GM23338 (cell line): ENCODE measurements at regions not wholly inside any gene's neighbourhood (a gene's known extent, or its start where the extent isn't known, plus 50 kb on each side); places are given as distances from the start of the nearest gene placed in this dataset.

Experiments used
- ATAC-seq: fragments of 200-7000 bp; cut with Tn5 transposase; 3 replicates; pipeline ENCODE4 v1.9.1; 2020
- DNase-seq: peaks from one replicate; pipeline ENCODE4 v3.0.0-alpha.2; 2015; ENCODE audit warnings: low spot score
- H2AFZ ChIP-seq: fragments of 200-600 bp; sonication (generic); 2 replicates; pipeline ENCODE4 v1.8.0; 2016; ENCODE audit warnings: antibody characterized with exemption, mild to moderate bottlenecking, moderate library complexity
- H3F3A ChIP-seq: fragments of 200-600 bp; sonication (generic); replicated peaks from 2 replicates; pipeline ENCODE4 v1.8.0; 2017; ENCODE audit warnings: antibody characterized with exemption, mixed run types, low read depth
- H3K27ac ChIP-seq: fragments of 200-600 bp; sonication (generic); 2 replicates; pipeline ENCODE4 v1.6.1; 2016; ENCODE audit warnings: low read depth
- H3K27me3 ChIP-seq: fragments of 200-600 bp; sonication (generic); 2 replicates; pipeline ENCODE4 v1.8.0; 2016; ENCODE audit warnings: mild to moderate bottlenecking, mixed run types, moderate library complexity; ENCODE audit not compliant: insufficient read depth
- H3K36me3 ChIP-seq: fragments of 200-600 bp; sonication (generic); 2 replicates; pipeline ENCODE4 v1.8.0; 2016; ENCODE audit warnings: mild to moderate bottlenecking; ENCODE audit not compliant: insufficient read depth
- H3K4me1 ChIP-seq: fragments of 200-600 bp; sonication (generic); 2 replicates; pipeline ENCODE4 v1.8.0; 2016; ENCODE audit warnings: mild to moderate bottlenecking, moderate library complexity; ENCODE audit not compliant: insufficient read depth
- H3K4me2 ChIP-seq: fragments of 200-600 bp; sonication (generic); 2 replicates; pipeline ENCODE4 v1.7.1; 2017; ENCODE audit warnings: mixed run types
- H3K4me3 ChIP-seq: fragments of 200-600 bp; sonication (generic); 2 replicates; pipeline ENCODE4 v1.6.1; 2016; ENCODE audit warnings: mixed run types
- H3K79me2 ChIP-seq: fragments of 200-600 bp; sonication (generic); replicated peaks from 2 replicates; pipeline ENCODE4 v1.8.0; 2017; ENCODE audit warnings: mild to moderate bottlenecking; ENCODE audit not compliant: insufficient read depth
- H3K9me2 ChIP-seq: fragments of 200-600 bp; sonication (generic); 2 replicates; pipeline ENCODE4 v1.8.0; 2017; ENCODE audit not compliant: insufficient read depth
- H4K20me1 ChIP-seq: fragments of 200-600 bp; sonication (generic); replicated peaks from 2 replicates; pipeline ENCODE4 v1.8.0; 2017; ENCODE audit warnings: mild to moderate bottlenecking; ENCODE audit not compliant: insufficient read depth
- H3K27ac Mint-ChIP-seq: 2 replicates; pipeline ENCODE4 v1.8.0; 2020; ENCODE audit warnings: inconsistent platforms, mild to moderate bottlenecking, moderate library complexity, mixed read lengths
- H3K27me3 Mint-ChIP-seq: 3 replicates; pipeline ENCODE4 v1.8.0; 2022; ENCODE audit warnings: low read depth, mild to moderate bottlenecking, moderate library complexity, mixed read lengths, inconsistent platforms; ENCODE audit not compliant: insufficient read depth, poor library complexity
- H3K36me3 Mint-ChIP-seq: 3 replicates; pipeline ENCODE4 v1.8.0; 2021; ENCODE audit warnings: low read depth, mild to moderate bottlenecking, inconsistent platforms, moderate library complexity, mixed read lengths
- H3K4me1 Mint-ChIP-seq: 3 replicates; pipeline ENCODE4 v1.8.0; 2020; ENCODE audit warnings: mild to moderate bottlenecking, inconsistent platforms, mixed read lengths
- H3K4me3 Mint-ChIP-seq: 3 replicates; pipeline ENCODE4 v1.8.0; 2021; ENCODE audit warnings: moderate library complexity, mild to moderate bottlenecking, inconsistent platforms, mixed read lengths
- H3K9me3 Mint-ChIP-seq: 3 replicates; pipeline ENCODE4 v1.8.0; 2020; ENCODE audit warnings: moderate library complexity, mild to moderate bottlenecking, inconsistent platforms, mixed read lengths
- CREB1 ChIP-seq: fragments of 250-450 bp; sonication (Bioruptor Pico); IDR thresholded peaks from 2 replicates; pipeline ENCODE4 v1.5.0; 2020; ENCODE audit warnings: low read depth, mild to moderate bottlenecking, moderate library complexity
- EZH2 ChIP-seq: fragments of 200-600 bp; sonication (generic); IDR thresholded peaks from one replicate; pipeline ENCODE4 v1.8.0; 2017; ENCODE audit warnings: antibody characterized with exemption, mild to moderate bottlenecking, low read depth; ENCODE audit not compliant: unreplicated experiment
- EZH2phosphoT487 ChIP-seq: fragments of 200-600 bp; sonication (generic); IDR thresholded peaks from one replicate; pipeline ENCODE4 v1.8.1; 2018; ENCODE audit warnings: antibody characterized with exemption; ENCODE audit not compliant: unreplicated experiment
- NANOG ChIP-seq: IDR thresholded peaks from 2 replicates; pipeline ENCODE4 v1.6.1; 2016; ENCODE audit warnings: antibody characterized with exemption, borderline replicate concordance
- POLR2AphosphoS5 ChIP-seq: IDR thresholded peaks from 2 replicates; pipeline ENCODE4 v1.6.1; 2016; ENCODE audit warnings: antibody characterized with exemption, low read depth
- ZNF114 ChIP-seq: fragments of 250-450 bp; sonication (Bioruptor Pico); IDR thresholded peaks from 2 replicates; pipeline ENCODE4 v1.5.0; 2020; ENCODE audit warnings: mild to moderate bottlenecking, moderate library complexity
- ZNF331 ChIP-seq: fragments of 250-450 bp; sonication (Bioruptor Pico); IDR thresholded peaks from 2 replicates; pipeline ENCODE4 v1.5.0; 2020; ENCODE audit warnings: low read depth, mild to moderate bottlenecking, moderate library complexity
- TF ChIP-seq, protein P1 (sequence below): IDR thresholded peaks from one replicate; pipeline ENCODE4 v1.6.1; 2018; ENCODE audit warnings: antibody characterized with exemption; ENCODE audit not compliant: unreplicated experiment
- TF ChIP-seq, protein P2 (sequence below), 2 experiments: fragments of 200-600 bp in 1 of 2; sonication (generic) in 1 of 2; conservative IDR thresholded peaks; 2 replicates each; pipeline versions ENCODE4 v1.5.1 to v1.6.1; 2016 to 2017; ENCODE audit warnings: antibody characterized with exemption in 2 of 2, low read depth in 2 of 2, mild to moderate bottlenecking in 2 of 2, moderate library complexity in 1 of 2
- TF ChIP-seq, protein P3 (sequence below): fragments of 250-450 bp; sonication (Bioruptor Pico); IDR thresholded peaks from 2 replicates; pipeline ENCODE4 v1.5.0; 2020; ENCODE audit warnings: mild to moderate bottlenecking, moderate library complexity
- TF ChIP-seq, protein P4 (sequence below): IDR thresholded peaks from 2 replicates; pipeline ENCODE4 v1.6.1; 2016; ENCODE audit warnings: antibody characterized with exemption

DNA sequence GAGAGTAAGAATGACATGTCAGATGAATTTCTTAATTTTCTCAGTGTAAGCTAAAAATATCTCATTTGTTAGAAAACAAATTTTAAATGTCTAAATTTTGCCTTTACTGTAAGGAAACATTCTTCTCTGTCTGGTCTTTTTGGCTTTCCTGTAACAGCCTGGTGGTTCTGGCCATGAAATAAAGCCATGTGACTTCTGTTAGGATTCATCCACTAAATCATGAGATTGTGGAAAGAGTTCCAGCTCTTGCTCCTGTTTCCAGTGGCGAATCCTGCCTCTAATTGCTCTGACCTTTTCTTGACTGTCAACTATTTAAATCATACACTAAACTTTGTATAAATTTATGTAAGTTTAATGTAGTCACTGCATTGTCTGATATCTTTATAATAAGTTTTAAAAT is 398.5 kb upstream of the AKR1E2 start:
- Histone ChIP-seq H2AFZ (no peak overlapping the region), H4K20me1 (no peaks in the 10 kb centered on the region), H3K4me1 (no peaks in the 10 kb centered on the region), H3F3A (no peaks in the 10 kb centered on the region), H3K27ac (no peak overlapping the region), H3K4me2 (no peak overlapping the region), H3K27me3 (no peaks in the 10 kb centered on the region), H3K36me3 (no peaks in the 10 kb centered on the region), H3K9me2 (no peaks in the 10 kb centered on the region), H3K79me2 (no peaks in the 10 kb centered on the region), H3K4me3 (no peak overlapping the region)
- DNase-seq (no peak), ATAC-seq (no peak)
- no peaks in the 10 kb centered on the region for H3K36me3 Mint-ChIP-seq
- H3K27ac Mint-ChIP-seq, result no peak overlapping the region
- peaks cover 2% of the 10 kb centered on the region for H3K27me3 Mint-ChIP-seq
- H3K9me3 Mint-ChIP-seq, result no peaks in the 10 kb centered on the region
- peaks cover 4% of the 10 kb centered on the region; the same call in 2 of the 3 replicates for H3K4me1 Mint-ChIP-seq
- TF ChIP-seq EZH2 (no peak), POLR2AphosphoS5 (no peak), ZNF114 (CRISPR knock-in tag) (no peak), EZH2phosphoT487 (no peak), CREB1 (no peak), ZNF331 (CRISPR knock-in tag) (no peak), NANOG (no peak)
- TF ChIP-seq, protein P1, sequence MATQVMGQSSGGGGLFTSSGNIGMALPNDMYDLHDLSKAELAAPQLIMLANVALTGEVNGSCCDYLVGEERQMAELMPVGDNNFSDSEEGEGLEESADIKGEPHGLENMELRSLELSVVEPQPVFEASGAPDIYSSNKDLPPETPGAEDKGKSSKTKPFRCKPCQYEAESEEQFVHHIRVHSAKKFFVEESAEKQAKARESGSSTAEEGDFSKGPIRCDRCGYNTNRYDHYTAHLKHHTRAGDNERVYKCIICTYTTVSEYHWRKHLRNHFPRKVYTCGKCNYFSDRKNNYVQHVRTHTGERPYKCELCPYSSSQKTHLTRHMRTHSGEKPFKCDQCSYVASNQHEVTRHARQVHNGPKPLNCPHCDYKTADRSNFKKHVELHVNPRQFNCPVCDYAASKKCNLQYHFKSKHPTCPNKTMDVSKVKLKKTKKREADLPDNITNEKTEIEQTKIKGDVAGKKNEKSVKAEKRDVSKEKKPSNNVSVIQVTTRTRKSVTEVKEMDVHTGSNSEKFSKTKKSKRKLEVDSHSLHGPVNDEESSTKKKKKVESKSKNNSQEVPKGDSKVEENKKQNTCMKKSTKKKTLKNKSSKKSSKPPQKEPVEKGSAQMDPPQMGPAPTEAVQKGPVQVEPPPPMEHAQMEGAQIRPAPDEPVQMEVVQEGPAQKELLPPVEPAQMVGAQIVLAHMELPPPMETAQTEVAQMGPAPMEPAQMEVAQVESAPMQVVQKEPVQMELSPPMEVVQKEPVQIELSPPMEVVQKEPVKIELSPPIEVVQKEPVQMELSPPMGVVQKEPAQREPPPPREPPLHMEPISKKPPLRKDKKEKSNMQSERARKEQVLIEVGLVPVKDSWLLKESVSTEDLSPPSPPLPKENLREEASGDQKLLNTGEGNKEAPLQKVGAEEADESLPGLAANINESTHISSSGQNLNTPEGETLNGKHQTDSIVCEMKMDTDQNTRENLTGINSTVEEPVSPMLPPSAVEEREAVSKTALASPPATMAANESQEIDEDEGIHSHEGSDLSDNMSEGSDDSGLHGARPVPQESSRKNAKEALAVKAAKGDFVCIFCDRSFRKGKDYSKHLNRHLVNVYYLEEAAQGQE, result no peak
- TF ChIP-seq, protein P2, sequence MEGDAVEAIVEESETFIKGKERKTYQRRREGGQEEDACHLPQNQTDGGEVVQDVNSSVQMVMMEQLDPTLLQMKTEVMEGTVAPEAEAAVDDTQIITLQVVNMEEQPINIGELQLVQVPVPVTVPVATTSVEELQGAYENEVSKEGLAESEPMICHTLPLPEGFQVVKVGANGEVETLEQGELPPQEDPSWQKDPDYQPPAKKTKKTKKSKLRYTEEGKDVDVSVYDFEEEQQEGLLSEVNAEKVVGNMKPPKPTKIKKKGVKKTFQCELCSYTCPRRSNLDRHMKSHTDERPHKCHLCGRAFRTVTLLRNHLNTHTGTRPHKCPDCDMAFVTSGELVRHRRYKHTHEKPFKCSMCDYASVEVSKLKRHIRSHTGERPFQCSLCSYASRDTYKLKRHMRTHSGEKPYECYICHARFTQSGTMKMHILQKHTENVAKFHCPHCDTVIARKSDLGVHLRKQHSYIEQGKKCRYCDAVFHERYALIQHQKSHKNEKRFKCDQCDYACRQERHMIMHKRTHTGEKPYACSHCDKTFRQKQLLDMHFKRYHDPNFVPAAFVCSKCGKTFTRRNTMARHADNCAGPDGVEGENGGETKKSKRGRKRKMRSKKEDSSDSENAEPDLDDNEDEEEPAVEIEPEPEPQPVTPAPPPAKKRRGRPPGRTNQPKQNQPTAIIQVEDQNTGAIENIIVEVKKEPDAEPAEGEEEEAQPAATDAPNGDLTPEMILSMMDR (conservative IDR thresholded peaks at IDR 0.05; ENCODE audit: low read depth in 2 of 2), result no peak
- TF ChIP-seq, protein P3, sequence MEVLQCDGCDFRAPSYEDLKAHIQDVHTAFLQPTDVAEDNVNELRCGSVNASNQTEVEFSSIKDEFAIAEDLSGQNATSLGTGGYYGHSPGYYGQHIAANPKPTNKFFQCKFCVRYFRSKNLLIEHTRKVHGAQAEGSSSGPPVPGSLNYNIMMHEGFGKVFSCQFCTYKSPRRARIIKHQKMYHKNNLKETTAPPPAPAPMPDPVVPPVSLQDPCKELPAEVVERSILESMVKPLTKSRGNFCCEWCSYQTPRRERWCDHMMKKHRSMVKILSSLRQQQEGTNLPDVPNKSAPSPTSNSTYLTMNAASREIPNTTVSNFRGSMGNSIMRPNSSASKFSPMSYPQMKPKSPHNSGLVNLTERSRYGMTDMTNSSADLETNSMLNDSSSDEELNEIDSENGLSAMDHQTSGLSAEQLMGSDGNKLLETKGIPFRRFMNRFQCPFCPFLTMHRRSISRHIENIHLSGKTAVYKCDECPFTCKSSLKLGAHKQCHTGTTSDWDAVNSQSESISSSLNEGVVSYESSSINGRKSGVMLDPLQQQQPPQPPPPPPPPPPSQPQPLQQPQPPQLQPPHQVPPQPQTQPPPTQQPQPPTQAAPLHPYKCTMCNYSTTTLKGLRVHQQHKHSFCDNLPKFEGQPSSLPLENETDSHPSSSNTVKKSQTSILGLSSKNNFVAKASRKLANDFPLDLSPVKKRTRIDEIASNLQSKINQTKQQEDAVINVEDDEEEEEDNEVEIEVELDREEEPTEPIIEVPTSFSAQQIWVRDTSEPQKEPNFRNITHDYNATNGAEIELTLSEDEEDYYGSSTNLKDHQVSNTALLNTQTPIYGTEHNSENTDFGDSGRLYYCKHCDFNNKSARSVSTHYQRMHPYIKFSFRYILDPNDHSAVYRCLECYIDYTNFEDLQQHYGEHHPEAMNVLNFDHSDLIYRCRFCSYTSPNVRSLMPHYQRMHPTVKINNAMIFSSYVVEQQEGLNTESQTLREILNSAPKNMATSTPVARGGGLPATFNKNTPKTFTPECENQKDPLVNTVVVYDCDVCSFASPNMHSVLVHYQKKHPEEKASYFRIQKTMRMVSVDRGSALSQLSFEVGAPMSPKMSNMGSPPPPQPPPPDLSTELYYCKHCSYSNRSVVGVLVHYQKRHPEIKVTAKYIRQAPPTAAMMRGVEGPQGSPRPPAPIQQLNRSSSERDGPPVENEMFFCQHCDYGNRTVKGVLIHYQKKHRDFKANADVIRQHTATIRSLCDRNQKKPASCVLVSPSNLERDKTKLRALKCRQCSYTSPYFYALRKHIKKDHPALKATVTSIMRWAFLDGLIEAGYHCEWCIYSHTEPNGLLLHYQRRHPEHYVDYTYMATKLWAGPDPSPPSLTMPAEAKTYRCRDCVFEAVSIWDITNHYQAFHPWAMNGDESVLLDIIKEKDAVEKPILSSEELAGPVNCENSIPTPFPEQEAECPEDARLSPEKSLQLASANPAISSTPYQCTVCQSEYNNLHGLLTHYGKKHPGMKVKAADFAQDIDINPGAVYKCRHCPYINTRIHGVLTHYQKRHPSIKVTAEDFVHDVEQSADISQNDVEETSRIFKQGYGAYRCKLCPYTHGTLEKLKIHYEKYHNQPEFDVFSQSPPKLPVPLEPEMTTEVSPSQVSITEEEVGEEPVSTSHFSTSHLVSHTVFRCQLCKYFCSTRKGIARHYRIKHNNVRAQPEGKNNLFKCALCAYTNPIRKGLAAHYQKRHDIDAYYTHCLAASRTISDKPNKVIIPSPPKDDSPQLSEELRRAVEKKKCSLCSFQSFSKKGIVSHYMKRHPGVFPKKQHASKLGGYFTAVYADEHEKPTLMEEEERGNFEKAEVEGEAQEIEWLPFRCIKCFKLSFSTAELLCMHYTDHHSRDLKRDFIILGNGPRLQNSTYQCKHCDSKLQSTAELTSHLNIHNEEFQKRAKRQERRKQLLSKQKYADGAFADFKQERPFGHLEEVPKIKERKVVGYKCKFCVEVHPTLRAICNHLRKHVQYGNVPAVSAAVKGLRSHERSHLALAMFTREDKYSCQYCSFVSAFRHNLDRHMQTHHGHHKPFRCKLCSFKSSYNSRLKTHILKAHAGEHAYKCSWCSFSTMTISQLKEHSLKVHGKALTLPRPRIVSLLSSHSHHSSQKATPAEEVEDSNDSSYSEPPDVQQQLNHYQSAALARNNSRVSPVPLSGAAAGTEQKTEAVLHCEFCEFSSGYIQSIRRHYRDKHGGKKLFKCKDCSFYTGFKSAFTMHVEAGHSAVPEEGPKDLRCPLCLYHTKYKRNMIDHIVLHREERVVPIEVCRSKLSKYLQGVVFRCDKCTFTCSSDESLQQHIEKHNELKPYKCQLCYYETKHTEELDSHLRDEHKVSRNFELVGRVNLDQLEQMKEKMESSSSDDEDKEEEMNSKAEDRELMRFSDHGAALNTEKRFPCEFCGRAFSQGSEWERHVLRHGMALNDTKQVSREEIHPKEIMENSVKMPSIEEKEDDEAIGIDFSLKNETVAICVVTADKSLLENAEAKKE (CRISPR knock-in tag), result no peak
- TF ChIP-seq, protein P4, sequence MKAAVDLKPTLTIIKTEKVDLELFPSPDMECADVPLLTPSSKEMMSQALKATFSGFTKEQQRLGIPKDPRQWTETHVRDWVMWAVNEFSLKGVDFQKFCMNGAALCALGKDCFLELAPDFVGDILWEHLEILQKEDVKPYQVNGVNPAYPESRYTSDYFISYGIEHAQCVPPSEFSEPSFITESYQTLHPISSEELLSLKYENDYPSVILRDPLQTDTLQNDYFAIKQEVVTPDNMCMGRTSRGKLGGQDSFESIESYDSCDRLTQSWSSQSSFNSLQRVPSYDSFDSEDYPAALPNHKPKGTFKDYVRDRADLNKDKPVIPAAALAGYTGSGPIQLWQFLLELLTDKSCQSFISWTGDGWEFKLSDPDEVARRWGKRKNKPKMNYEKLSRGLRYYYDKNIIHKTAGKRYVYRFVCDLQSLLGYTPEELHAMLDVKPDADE, result no peak
- H3K4me3 Mint-ChIP-seq, result no peak overlapping the region
